ENCODE measurements at regions not wholly inside any gene's neighbourhood (a gene's known extent, or its start where the extent isn't known, plus 50 kb on each side); places are given as distances from the start of the nearest gene placed in this dataset.

GRCh38 chrX:98607739-98608138, 1724.0 kb downstream of the RPA4 start:
- CTCF ChIA-PET (ENCODE audit: partially characterized antibody) = interaction anchor here (0.9 kb wide), 1 partner anchor 232 kb away, joined by 3 read pairs; no protein-coding TSS in a partner anchor
- DNase-seq (ENCODE audit: low read depth in 1 of 2, low spot score in 2 of 2) = no peak
- TF ChIP-seq BACH1 (IDR thresholded peaks at IDR 0.05; ENCODE audit: low read length) = no peak
- TF ChIP-seq CBX8 (IDR thresholded peaks at IDR 0.05; ENCODE audit: borderline replicate concordance, low read depth, low read length) = no peak
- TF ChIP-seq EZH2 (IDR thresholded peaks at IDR 0.05; ENCODE audit: low read depth, low read length, severe bottlenecking) = no peak
- no peak for TF ChIP-seq CREB1 (IDR thresholded peaks at IDR 0.05)
- TF ChIP-seq RXRA (IDR thresholded peaks at IDR 0.05; ENCODE audit: insufficient read depth, low read depth, low read length) = no peak
- no peak for TF ChIP-seq KDM5A (IDR thresholded peaks at IDR 0.05; ENCODE audit: low read length)
- TF ChIP-seq TBP (IDR thresholded peaks at IDR 0.05; ENCODE audit: low read depth, low read length) = no peak
- no peak for TF ChIP-seq RFX5 (IDR thresholded peaks at IDR 0.05; ENCODE audit: borderline replicate concordance, low read depth, low read length)
- TF ChIP-seq SP4 (IDR thresholded peaks at IDR 0.05; ENCODE audit: low read length) = no peak
- no peak for TF ChIP-seq MAFK (IDR thresholded peaks at IDR 0.05; ENCODE audit: low read depth, low read length)
- TF ChIP-seq TEAD4 (IDR thresholded peaks at IDR 0.05; ENCODE audit: low read depth, low read length) = no peak
- no peak for TF ChIP-seq SIN3A (conservative IDR thresholded peaks at IDR 0.05 in 1 of 2, IDR thresholded peaks at IDR 0.05 in 1 of 2; ENCODE audit: low read depth in 1 of 2, low read length in 2 of 2)
- no peak for TF ChIP-seq CHD1 (IDR thresholded peaks at IDR 0.05; ENCODE audit: low read depth, low read length)
- no peak for TF ChIP-seq ATF2 (IDR thresholded peaks at IDR 0.05; ENCODE audit: low read length)

More at GRCh38 chrX:98607739-98608138, 1724.0 kb downstream of the RPA4 start:
- Histone ChIP-seq H2BK5ac (ENCODE audit: low read depth, low read length) (no peak overlapping the region), H2BK12ac (ENCODE audit: low read depth, low read length) (no peak overlapping the region), H3K23ac (ENCODE audit: insufficient read length) (no peak overlapping the region), H3K27ac (ENCODE audit: low read depth, low read length) (no peak overlapping the region), H3K36me3 (ENCODE audit: control insufficient read depth in 2 of 4, insufficient read depth in 4 of 4, low read length in 3 of 4) (peaks cover 0 to 6% (median 0%) of the 10 kb centered on the region in 4 experiments; a peak in 1 of 8 replicates), H4K8ac (ENCODE audit: extremely low read depth, insufficient read depth, low read length) (no peak overlapping the region), H3K4me3 (ENCODE audit: extremely low read depth in 1 of 4, insufficient read depth in 2 of 4, low read depth in 3 of 4, low read length in 4 of 4) (no peak overlapping the region), H3K23me2 (ENCODE audit: low read depth, low read length) (no peaks in the 10 kb centered on the region), H2AK5ac (ENCODE audit: low read depth, low read length) (no peak overlapping the region), H3K9ac (replicated peaks in 1 of 4; ENCODE audit: extremely low read depth in 1 of 4, low read depth in 3 of 4, low read length in 3 of 4) (no peak overlapping the region), H2BK120ac (replicated peaks; ENCODE audit: low read depth, low read length) (no peak overlapping the region), H3K14ac (ENCODE audit: insufficient read length) (no peak overlapping the region), H3K9me3 (ENCODE audit: insufficient read depth in 2 of 2, low read depth in 1 of 2, low read length in 1 of 2) (no peaks in the 10 kb centered on the region), H3K18ac (ENCODE audit: extremely low read depth, low read length) (no peak overlapping the region), H2BK20ac (ENCODE audit: low read length) (no peak overlapping the region), H3K79me1 (ENCODE audit: low read depth, low read length) (no peaks in the 10 kb centered on the region), H4K91ac (replicated peaks; ENCODE audit: insufficient read length, low read length) (no peak overlapping the region), H2AFZ (ENCODE audit: low read length) (no peak overlapping the region), H3K56ac (replicated peaks; ENCODE audit: insufficient read length, low read depth, low read length) (no peak overlapping the region), H4K5ac (ENCODE audit: insufficient read length, low read depth, low read length) (no peak overlapping the region), H3K4me2 (ENCODE audit: insufficient read depth in 1 of 2, low read depth in 2 of 2, low read length in 2 of 2) (no peak overlapping the region), H3K4me1 (replicated peaks in 1 of 4; ENCODE audit: control insufficient read depth in 3 of 4, insufficient read depth in 4 of 4, low read length in 3 of 4) (peaks cover 0 to 15% (median 0%) of the 10 kb centered on the region in 4 experiments; a peak in 1 of 7 replicates), H3K27me3 (replicated peaks in 1 of 4; ENCODE audit: control insufficient read depth in 3 of 4, extremely low read depth in 1 of 4, insufficient read depth in 3 of 4, low read length in 3 of 4) (no peaks in the 10 kb centered on the region), H3K79me2 (ENCODE audit: control insufficient read depth in 1 of 2, insufficient read depth in 2 of 2, low read length in 2 of 2) (peaks cover 0 to 16% of the 10 kb centered on the region in 2 experiments; a peak in 3 of 4 replicates), H2BK15ac (ENCODE audit: low read length) (no peak overlapping the region), H3K4ac (replicated peaks; ENCODE audit: insufficient read length, low read depth, low read length) (no peak overlapping the region), H4K20me1 (replicated peaks in 1 of 2; ENCODE audit: control insufficient read depth in 1 of 2, insufficient read depth in 2 of 2, low read length in 2 of 2) (no peaks in the 10 kb centered on the region)
- POLR2A ChIA-PET (ENCODE audit: partially characterized antibody) = interaction anchor here (2.0 kb wide), 1 partner anchor 15 kb away, joined by 7 read pairs; no protein-coding TSS in a partner anchor
- 81% methylated on average over 2 of the region's 2 CpGs; no CpG with 5 or more reads in 1 of the 2 experiments for WGBS, 2 experiments (ENCODE audit: extremely low coverage in 1 of 2, insufficient coverage in 1 of 2, insufficient read length in 1 of 2, insufficient replicate concordance in 2 of 2, low coverage in 1 of 2, low lambda C conversion rate in 2 of 2, missing lambda C conversion rate in 1 of 2)
- FAIRE-seq = peak; percentile 87
